ENCODE measurements at regions not wholly inside any gene's neighbourhood (a gene's known extent, or its start where the extent isn't known, plus 50 kb on each side); places are given as distances from the start of the nearest gene placed in this dataset.

- Histone ChIP-seq H3K36me3 (ENCODE audit: control insufficient read depth, insufficient read depth, low read length) (no peaks in the 10 kb centered on the region), H3K4me3 (ENCODE audit: low read depth, low read length) (no peak overlapping the region), H3K9me3 (ENCODE audit: control insufficient read depth, insufficient read depth, low read length) (no peaks in the 10 kb centered on the region), H3K27me3 (ENCODE audit: control insufficient read depth, insufficient read depth, low read length) (no peaks in the 10 kb centered on the region), H3K4me1 (ENCODE audit: control insufficient read depth, insufficient read depth, low read length) (peaks cover 3% of the 10 kb centered on the region), H3K9ac (ENCODE audit: low read depth, low read length) (no peak overlapping the region)
These were observed 173.0 kb downstream of the EMP1 start for GRCh38 chr12:13369474-13370056.

GRCh38 chr12:13368971-13369370 lies 172.4 kb downstream of the EMP1 start:
- Histone ChIP-seq H3K9ac (ENCODE audit: low read depth, low read length) (no peak overlapping the region), H3K36me3 (ENCODE audit: control insufficient read depth, insufficient read depth, low read length) (no peaks in the 10 kb centered on the region), H3K4me1 (ENCODE audit: control insufficient read depth, insufficient read depth, low read length) (peaks cover 3% of the 10 kb centered on the region), H3K9me3 (ENCODE audit: control insufficient read depth, insufficient read depth, low read length) (no peaks in the 10 kb centered on the region), H3K27me3 (ENCODE audit: control insufficient read depth, insufficient read depth, low read length) (no peaks in the 10 kb centered on the region), H3K4me3 (ENCODE audit: low read depth, low read length) (no peak overlapping the region)

- no peaks in the 10 kb centered on the region for H3K9me3 ChIP-seq (ENCODE audit: control insufficient read depth, insufficient read depth, low read length)
- H3K4me1 ChIP-seq (ENCODE audit: control insufficient read depth, insufficient read depth, low read length), result peaks cover 3% of the 10 kb centered on the region
- H3K9ac ChIP-seq (ENCODE audit: low read depth, low read length), result no peak overlapping the region
- no peak overlapping the region for H3K4me3 ChIP-seq (ENCODE audit: low read depth, low read length)
- H3K27me3 ChIP-seq (ENCODE audit: control insufficient read depth, insufficient read depth, low read length), result no peaks in the 10 kb centered on the region
- no peaks in the 10 kb centered on the region for H3K36me3 ChIP-seq (ENCODE audit: control insufficient read depth, insufficient read depth, low read length)
These were observed 171.9 kb downstream of the EMP1 start for GRCh38 chr12:13368431-13368830.

- no peak overlapping the region for H3K4me3 ChIP-seq (ENCODE audit: low read depth, low read length)
- H3K9me3 ChIP-seq (ENCODE audit: control insufficient read depth, insufficient read depth, low read length), result no peaks in the 10 kb centered on the region
- H3K27me3 ChIP-seq (ENCODE audit: control insufficient read depth, insufficient read depth, low read length), result no peaks in the 10 kb centered on the region
- H3K36me3 ChIP-seq (ENCODE audit: control insufficient read depth, insufficient read depth, low read length), result no peaks in the 10 kb centered on the region
- H3K9ac ChIP-seq (ENCODE audit: low read depth, low read length), result no peak overlapping the region
- peaks cover 3% of the 10 kb centered on the region for H3K4me1 ChIP-seq (ENCODE audit: control insufficient read depth, insufficient read depth, low read length)
These were observed 171.4 kb downstream of the EMP1 start for GRCh38 chr12:13367973-13368372.

GRCh38 chr12:13365748-13366366 lies 169.3 kb downstream of the EMP1 start:
- Histone ChIP-seq H3K9ac (ENCODE audit: low read depth, low read length) (no peak overlapping the region), H3K4me3 (ENCODE audit: low read depth, low read length) (no peak overlapping the region), H3K27me3 (ENCODE audit: control insufficient read depth, insufficient read depth, low read length) (no peaks in the 10 kb centered on the region), H3K9me3 (ENCODE audit: control insufficient read depth, insufficient read depth, low read length) (no peaks in the 10 kb centered on the region), H3K4me1 (ENCODE audit: control insufficient read depth, insufficient read depth, low read length) (peaks cover 3% of the 10 kb centered on the region), H3K36me3 (ENCODE audit: control insufficient read depth, insufficient read depth, low read length) (no peaks in the 10 kb centered on the region)

- Histone ChIP-seq H3K4me1 (ENCODE audit: control insufficient read depth, insufficient read depth, low read length) (no peaks in the 10 kb centered on the region), H3K27me3 (ENCODE audit: control insufficient read depth, insufficient read depth, low read length) (no peaks in the 10 kb centered on the region), H3K9me3 (ENCODE audit: control insufficient read depth, insufficient read depth, low read length) (no peaks in the 10 kb centered on the region), H3K4me3 (ENCODE audit: low read depth, low read length) (no peak overlapping the region), H3K9ac (ENCODE audit: low read depth, low read length) (no peak overlapping the region), H3K36me3 (ENCODE audit: control insufficient read depth, insufficient read depth, low read length) (no peaks in the 10 kb centered on the region)
These were observed 165.8 kb downstream of the EMP1 start for GRCh38 chr12:13362260-13362841.

- Histone ChIP-seq H3K4me1 (ENCODE audit: control insufficient read depth, insufficient read depth, low read length) (no peaks in the 10 kb centered on the region), H3K9ac (ENCODE audit: low read depth, low read length) (no peak overlapping the region), H3K36me3 (ENCODE audit: control insufficient read depth, insufficient read depth, low read length) (no peaks in the 10 kb centered on the region), H3K9me3 (ENCODE audit: control insufficient read depth, insufficient read depth, low read length) (no peaks in the 10 kb centered on the region), H3K4me3 (ENCODE audit: low read depth, low read length) (no peak overlapping the region), H3K27me3 (ENCODE audit: control insufficient read depth, insufficient read depth, low read length) (no peaks in the 10 kb centered on the region)
These were observed 163.1 kb downstream of the EMP1 start for GRCh38 chr12:13359636-13360035.

GRCh38 chr12:13358391-13358905 lies 161.9 kb downstream of the EMP1 start:
- Histone ChIP-seq H3K4me3 (ENCODE audit: low read depth, low read length) (no peak overlapping the region), H3K9me3 (ENCODE audit: control insufficient read depth, insufficient read depth, low read length) (no peaks in the 10 kb centered on the region), H3K9ac (ENCODE audit: low read depth, low read length) (no peak overlapping the region), H3K27me3 (ENCODE audit: control insufficient read depth, insufficient read depth, low read length) (no peaks in the 10 kb centered on the region), H3K36me3 (ENCODE audit: control insufficient read depth, insufficient read depth, low read length) (no peaks in the 10 kb centered on the region), H3K4me1 (ENCODE audit: control insufficient read depth, insufficient read depth, low read length) (no peaks in the 10 kb centered on the region)

GRCh38 chr12:13350946-13351345 lies 154.4 kb downstream of the EMP1 start:
- Histone ChIP-seq H3K9me3 (ENCODE audit: control insufficient read depth, insufficient read depth, low read length) (no peaks in the 10 kb centered on the region), H3K27me3 (ENCODE audit: control insufficient read depth, insufficient read depth, low read length) (no peaks in the 10 kb centered on the region), H3K9ac (ENCODE audit: low read depth, low read length) (no peak overlapping the region), H3K4me3 (ENCODE audit: low read depth, low read length) (no peak overlapping the region), H3K4me1 (ENCODE audit: control insufficient read depth, insufficient read depth, low read length) (no peaks in the 10 kb centered on the region), H3K36me3 (ENCODE audit: control insufficient read depth, insufficient read depth, low read length) (no peaks in the 10 kb centered on the region)

- Histone ChIP-seq H3K36me3 (ENCODE audit: control insufficient read depth, insufficient read depth, low read length) (no peaks in the 10 kb centered on the region), H3K27me3 (ENCODE audit: control insufficient read depth, insufficient read depth, low read length) (no peaks in the 10 kb centered on the region), H3K4me1 (ENCODE audit: control insufficient read depth, insufficient read depth, low read length) (no peaks in the 10 kb centered on the region), H3K4me3 (ENCODE audit: low read depth, low read length) (no peak overlapping the region), H3K9ac (ENCODE audit: low read depth, low read length) (no peak overlapping the region), H3K9me3 (ENCODE audit: control insufficient read depth, insufficient read depth, low read length) (no peaks in the 10 kb centered on the region)
These were observed 153.9 kb downstream of the EMP1 start for GRCh38 chr12:13350381-13350780.

- Histone ChIP-seq H3K9me3 (ENCODE audit: control insufficient read depth, insufficient read depth, low read length) (no peaks in the 10 kb centered on the region), H3K27me3 (ENCODE audit: control insufficient read depth, insufficient read depth, low read length) (no peaks in the 10 kb centered on the region), H3K36me3 (ENCODE audit: control insufficient read depth, insufficient read depth, low read length) (no peaks in the 10 kb centered on the region), H3K9ac (ENCODE audit: low read depth, low read length) (no peak overlapping the region), H3K4me3 (ENCODE audit: low read depth, low read length) (no peak overlapping the region), H3K4me1 (ENCODE audit: control insufficient read depth, insufficient read depth, low read length) (no peaks in the 10 kb centered on the region)
These were observed 151.9 kb downstream of the EMP1 start for GRCh38 chr12:13348464-13348863.
